RWPE1 (cell line): ENCODE measurements at regions not wholly inside any gene's neighbourhood (a gene's known extent, or its start where the extent isn't known, plus 50 kb on each side); places are given as distances from the start of the nearest gene placed in this dataset.

ENCODE experiments used
- CTCF ChIA-PET: fragments of 350-600 bp; sonication (Branson Sonifier 250); formaldehyde crosslinking; extraction: SDS; loops from one replicate; lab custom pipeline; 2021; lab: Yijun Ruan, JAX
- POLR2A ChIA-PET: fragments of 400-600 bp; formaldehyde crosslinking; extraction: SDS; loops from one replicate; lab custom pipeline; 2020; ENCODE audit warnings: antibody characterized with exemption; ENCODE audit not compliant: low non-redundant PET; lab: Yijun Ruan, JAX
- DNase-seq: peaks from one replicate; pipeline ENCODE4 v3.0.0; 2012; ENCODE audit warnings: low spot score
- H3K27ac ChIP-seq: fragments of 450-650 bp; 2 replicates; pipeline ENCODE4 v1.5.1; 2017
- TF ChIP-seq, protein P1 (sequence below): fragments of 450-650 bp; conservative IDR thresholded peaks from 2 replicates; pipeline ENCODE4 v1.5.1; 2017; ENCODE audit warnings: low read depth, mild to moderate bottlenecking

DNA sequence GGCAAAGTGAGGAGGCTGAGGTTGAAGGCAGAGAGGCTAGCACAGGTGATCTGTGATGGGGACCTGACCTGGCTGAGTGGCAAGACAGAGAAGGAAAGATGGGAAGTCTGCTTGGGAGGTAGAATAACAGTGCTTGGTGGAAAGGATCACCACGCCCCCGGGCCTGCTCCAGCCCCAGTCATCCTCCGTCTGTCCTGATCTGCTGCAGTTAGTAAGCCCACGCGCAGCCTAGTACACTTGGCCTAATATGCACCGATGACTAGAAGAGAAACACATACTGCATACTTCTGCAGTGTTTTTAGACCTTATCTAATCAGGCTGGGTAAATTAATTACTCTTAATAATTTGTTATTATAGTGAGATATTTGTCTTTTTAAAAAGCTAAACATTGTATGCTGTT lies 103.7 kb upstream of the KLF3 start:
- ChIA-PET POLR2A (no interaction called here), CTCF (no interaction called here)
- TF ChIP-seq, protein P1, sequence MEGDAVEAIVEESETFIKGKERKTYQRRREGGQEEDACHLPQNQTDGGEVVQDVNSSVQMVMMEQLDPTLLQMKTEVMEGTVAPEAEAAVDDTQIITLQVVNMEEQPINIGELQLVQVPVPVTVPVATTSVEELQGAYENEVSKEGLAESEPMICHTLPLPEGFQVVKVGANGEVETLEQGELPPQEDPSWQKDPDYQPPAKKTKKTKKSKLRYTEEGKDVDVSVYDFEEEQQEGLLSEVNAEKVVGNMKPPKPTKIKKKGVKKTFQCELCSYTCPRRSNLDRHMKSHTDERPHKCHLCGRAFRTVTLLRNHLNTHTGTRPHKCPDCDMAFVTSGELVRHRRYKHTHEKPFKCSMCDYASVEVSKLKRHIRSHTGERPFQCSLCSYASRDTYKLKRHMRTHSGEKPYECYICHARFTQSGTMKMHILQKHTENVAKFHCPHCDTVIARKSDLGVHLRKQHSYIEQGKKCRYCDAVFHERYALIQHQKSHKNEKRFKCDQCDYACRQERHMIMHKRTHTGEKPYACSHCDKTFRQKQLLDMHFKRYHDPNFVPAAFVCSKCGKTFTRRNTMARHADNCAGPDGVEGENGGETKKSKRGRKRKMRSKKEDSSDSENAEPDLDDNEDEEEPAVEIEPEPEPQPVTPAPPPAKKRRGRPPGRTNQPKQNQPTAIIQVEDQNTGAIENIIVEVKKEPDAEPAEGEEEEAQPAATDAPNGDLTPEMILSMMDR = no peak
- H3K27ac ChIP-seq = no peak overlapping the region
- DNase-seq = no peak

DNA sequence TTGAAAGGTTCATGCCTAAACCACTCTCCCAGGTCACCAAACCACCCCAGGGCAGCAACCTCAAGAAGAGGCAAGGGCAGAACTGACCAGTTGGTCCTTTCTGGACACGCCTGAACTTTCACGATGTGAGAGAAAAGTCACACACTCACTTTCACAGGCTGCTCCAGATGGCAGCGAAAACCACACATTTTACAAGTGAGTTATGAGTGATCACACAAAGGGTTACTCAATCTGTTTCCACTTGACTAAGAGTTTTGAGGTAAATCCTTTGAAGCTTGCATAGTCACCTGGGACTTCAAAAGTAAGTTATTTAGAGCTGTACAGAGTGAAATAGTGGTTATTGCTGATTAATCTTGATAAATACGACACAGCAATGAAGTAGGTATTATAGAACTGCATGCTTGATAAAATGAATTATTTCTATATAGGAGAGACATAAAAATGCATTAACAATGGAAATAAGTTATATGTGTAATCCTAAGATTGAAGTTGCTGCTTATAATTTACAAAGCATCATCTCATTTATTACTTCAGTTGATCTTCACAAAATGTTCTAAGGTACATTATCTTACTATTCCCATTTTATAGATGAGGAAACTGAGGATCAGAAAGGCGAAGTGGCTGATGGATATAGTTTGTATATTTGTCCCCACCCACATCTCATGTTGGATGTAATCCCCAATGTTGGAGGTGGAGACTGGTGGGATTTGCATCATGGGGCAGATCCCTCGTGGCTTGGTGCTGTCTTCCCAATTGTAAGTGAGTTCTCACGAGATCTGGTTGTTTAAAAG lies 103.0 kb upstream of the KLF3 start:
- DNase-seq = no peak
- TF ChIP-seq, protein P1 = no peak
- ChIA-PET POLR2A (no interaction called here), CTCF (no interaction called here)
- H3K27ac ChIP-seq = no peak overlapping the region

DNA sequence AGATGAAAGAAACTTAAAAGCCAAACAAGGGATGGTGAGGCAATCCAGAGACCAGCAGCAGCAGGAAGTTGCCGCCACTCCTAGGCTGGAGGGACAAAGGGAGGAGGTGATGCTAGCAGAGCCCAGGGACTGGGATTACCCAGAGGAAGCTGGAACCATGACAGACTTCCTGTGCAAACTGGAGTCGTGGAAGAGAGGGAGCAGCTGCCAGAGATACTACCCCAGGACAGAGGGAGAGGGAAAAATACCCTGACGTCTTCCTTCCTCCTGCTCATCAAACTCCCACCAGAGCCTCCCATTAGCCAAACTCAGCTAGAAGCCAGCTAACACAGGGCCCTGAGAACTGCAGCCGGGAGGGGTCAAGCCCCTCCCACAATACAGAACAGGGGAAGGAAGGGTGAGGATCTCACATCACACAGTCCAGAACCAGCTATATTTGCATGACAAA lies 101.2 kb upstream of the KLF3 start:
- peak; percentile 18 for DNase-seq
- CTCF ChIA-PET = interaction anchor here (0.6 kb wide), 1 partner anchor 23 kb away, joined by 3 read pairs; no protein-coding TSS in a partner anchor
- TF ChIP-seq, protein P1 = no peak
- H3K27ac ChIP-seq = peak overlapping the region; percentile 78
- POLR2A ChIA-PET = no interaction called here

DNA sequence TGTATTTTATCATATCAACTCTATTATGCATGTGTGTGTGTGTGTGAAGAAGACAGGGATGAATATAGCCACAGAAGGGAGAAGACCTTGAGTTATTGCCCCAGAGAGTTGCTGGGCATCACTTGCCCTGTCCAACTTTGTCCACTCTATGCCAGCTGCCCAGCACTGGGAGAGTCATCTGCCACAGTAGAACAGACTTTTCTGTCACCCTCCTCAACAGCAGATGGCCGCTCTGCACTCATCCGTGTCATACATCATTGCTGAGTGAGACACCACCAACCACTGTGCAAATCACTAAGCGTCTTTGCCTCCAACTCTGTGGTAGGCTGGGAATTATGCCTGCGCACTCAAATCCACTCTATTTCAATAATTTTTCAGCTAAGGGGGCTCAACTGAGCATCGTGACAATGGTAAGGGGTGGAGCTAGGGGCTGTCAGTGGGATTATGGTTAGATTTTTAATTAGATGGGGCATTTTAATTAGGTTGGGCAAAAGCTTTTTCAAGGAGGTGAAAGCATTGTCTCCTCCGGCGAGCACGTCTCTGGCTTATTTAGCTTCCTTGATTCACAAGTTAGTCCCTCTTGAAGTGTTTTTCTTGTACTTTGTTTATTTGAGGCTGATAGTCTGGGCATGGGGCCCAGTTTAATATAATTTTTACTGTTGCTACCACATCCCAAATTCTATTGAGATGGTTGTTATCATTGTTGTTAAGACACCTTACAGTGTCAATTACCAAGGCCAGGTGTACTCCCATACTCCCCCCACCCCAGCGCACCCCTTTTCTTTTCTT lies 100.1 kb upstream of the KLF3 start:
- ChIA-PET CTCF (no interaction called here), POLR2A (no interaction called here)
- no peak for DNase-seq
- TF ChIP-seq, protein P1 = no peak
- H3K27ac ChIP-seq = peak overlapping the region; percentile 30; the same call in 1 of the 2 replicates

DNA sequence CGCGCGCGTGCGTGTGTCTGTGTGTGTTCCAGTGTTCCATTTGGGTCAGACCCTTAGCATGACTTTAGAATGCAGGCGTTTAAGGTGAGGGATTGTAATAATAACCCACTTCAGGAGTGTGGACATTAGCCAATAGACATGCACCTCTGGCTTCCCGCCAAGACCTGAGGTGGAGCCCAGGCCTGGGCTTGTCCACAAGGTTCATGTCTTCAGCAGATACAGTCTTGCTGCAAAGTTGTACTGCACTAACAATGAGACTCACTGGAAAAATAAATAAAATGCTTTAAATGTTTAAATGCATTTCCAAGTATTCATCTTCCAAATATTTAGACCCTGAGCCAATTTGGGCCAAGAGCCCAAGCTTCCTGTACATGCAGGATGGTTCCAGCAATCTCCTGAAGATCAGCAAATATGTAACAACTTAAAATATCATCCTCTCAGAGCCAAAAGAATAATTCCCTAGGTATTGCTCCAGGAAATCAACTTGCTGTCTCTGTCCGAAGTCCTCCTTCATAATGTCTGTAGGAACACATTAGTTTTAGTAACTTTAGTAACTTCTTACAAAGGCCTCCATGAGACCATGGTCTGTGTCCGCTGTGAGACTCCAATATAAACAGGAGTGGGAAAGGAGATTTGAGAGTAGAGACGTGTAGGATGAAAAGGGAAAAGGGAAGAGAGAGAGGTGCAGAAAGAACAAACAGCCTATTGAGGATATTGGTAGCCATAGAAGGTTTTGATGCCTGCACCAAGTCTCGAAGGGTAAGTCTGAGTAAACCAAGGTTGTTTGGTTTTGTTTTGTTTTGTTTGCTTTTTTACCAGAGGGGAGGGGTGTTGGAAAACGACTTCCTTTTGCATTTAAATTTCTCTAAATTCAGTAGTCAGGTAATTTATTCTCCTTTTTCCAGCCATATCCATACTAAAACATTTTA lies 98.5 kb upstream of the KLF3 start:
- TF ChIP-seq, protein P1 = no peak
- peak; percentile 87 for DNase-seq
- ChIA-PET CTCF (no interaction called here), POLR2A (no interaction called here)
- peak overlapping the region; percentile 70 for H3K27ac ChIP-seq
